ENCODE measurements at regions not wholly inside any gene's neighbourhood (a gene's known extent, or its start where the extent isn't known, plus 50 kb on each side); places are given as distances from the start of the nearest gene placed in this dataset.

GRCh38 chr5:175351126-175351525 lies 92.9 kb downstream of the DRD1 start:
- H3K27me3 Mint-ChIP-seq (ENCODE audit: low read depth) = peaks cover 46% of the 10 kb centered on the region

GRCh38 chr5:175347931-175348330 lies 96.1 kb downstream of the DRD1 start:
- peaks cover 5% of the 10 kb centered on the region for H3K4me1 Mint-ChIP-seq
- H3K4me3 Mint-ChIP-seq = no peak overlapping the region
- no peak for TF ChIP-seq CTCF (conservative IDR thresholded peaks at IDR 0.05)
- H3K9me3 Mint-ChIP-seq = no peaks in the 10 kb centered on the region
- H3K36me3 Mint-ChIP-seq (ENCODE audit: low read depth) = no peaks in the 10 kb centered on the region
- no peak for DNase-seq (ENCODE audit: low read depth, low spot score)
- peaks cover 51% of the 10 kb centered on the region for H3K27me3 Mint-ChIP-seq (ENCODE audit: low read depth)
- H3K27ac Mint-ChIP-seq (ENCODE audit: unreplicated experiment) = no peak overlapping the region

More at GRCh38 chr5:175351126-175351525, 92.9 kb downstream of the DRD1 start:
- Mint-ChIP-seq H3K4me3 (no peak overlapping the region), H3K9me3 (no peaks in the 10 kb centered on the region), H3K27ac (ENCODE audit: unreplicated experiment) (no peak overlapping the region), H3K4me1 (peaks cover 5% of the 10 kb centered on the region), H3K36me3 (ENCODE audit: low read depth) (no peaks in the 10 kb centered on the region)
- DNase-seq (ENCODE audit: low read depth, low spot score) = no peak
- no peak for TF ChIP-seq CTCF (conservative IDR thresholded peaks at IDR 0.05)

- DNase-seq (ENCODE audit: low read depth, low spot score) = no peak
Measured at GRCh38 chr5:175347027-175347426, 97.0 kb downstream of the DRD1 start.

GRCh38 chr5:175344331-175345195 lies 99.4 kb downstream of the DRD1 start:
- DNase-seq (ENCODE audit: low read depth, low spot score) = no peak
- peaks cover 5% of the 10 kb centered on the region for H3K4me1 Mint-ChIP-seq
- no peak overlapping the region for H3K27ac Mint-ChIP-seq (ENCODE audit: unreplicated experiment)
- no peak for TF ChIP-seq CTCF (conservative IDR thresholded peaks at IDR 0.05)
- H3K9me3 Mint-ChIP-seq = no peaks in the 10 kb centered on the region
- no peaks in the 10 kb centered on the region for H3K36me3 Mint-ChIP-seq (ENCODE audit: low read depth)
- H3K4me3 Mint-ChIP-seq = no peak overlapping the region
- H3K27me3 Mint-ChIP-seq (ENCODE audit: low read depth) = peaks cover 44% of the 10 kb centered on the region

More at GRCh38 chr5:175347027-175347426, 97.0 kb downstream of the DRD1 start:
- Mint-ChIP-seq H3K27me3 (ENCODE audit: low read depth) (peaks cover 49% of the 10 kb centered on the region), H3K27ac (ENCODE audit: unreplicated experiment) (no peak overlapping the region), H3K4me1 (peaks cover 5% of the 10 kb centered on the region), H3K9me3 (no peaks in the 10 kb centered on the region), H3K36me3 (ENCODE audit: low read depth) (no peaks in the 10 kb centered on the region), H3K4me3 (no peak overlapping the region)
- TF ChIP-seq CTCF (conservative IDR thresholded peaks at IDR 0.05) = no peak

GRCh38 chr5:175343308-175343707 lies 100.7 kb downstream of the DRD1 start:
- no peak for TF ChIP-seq CTCF (conservative IDR thresholded peaks at IDR 0.05)
- peaks cover 5% of the 10 kb centered on the region for H3K4me1 Mint-ChIP-seq
- no peaks in the 10 kb centered on the region for H3K9me3 Mint-ChIP-seq
- peaks cover 39% of the 10 kb centered on the region for H3K27me3 Mint-ChIP-seq (ENCODE audit: low read depth)
- no peak overlapping the region for H3K27ac Mint-ChIP-seq (ENCODE audit: unreplicated experiment)
- no peak for DNase-seq (ENCODE audit: low read depth, low spot score)
- no peaks in the 10 kb centered on the region for H3K36me3 Mint-ChIP-seq (ENCODE audit: low read depth)
- no peak overlapping the region for H3K4me3 Mint-ChIP-seq

Data from neural crest cell (in vitro differentiated cells).